MCF 10A (cell line): ENCODE measurements at regions not wholly inside any gene's neighbourhood (a gene's known extent, or its start where the extent isn't known, plus 50 kb on each side); places are given as distances from the start of the nearest gene placed in this dataset.

Source experiments
- BruUV-seq: library from RNA; stranded (reverse); fragments of 400-500 nt; replicated peaks from 2 replicates; lab custom pipeline; 2021; lab: Mats Ljungman, UMichigan
- CTCF ChIA-PET: fragments of 300-600 bp; sonication (Branson Sonifier 250); formaldehyde crosslinking; extraction: SDS; loops from one replicate; lab custom pipeline; 2021; ENCODE audit warnings: antibody characterized with exemption, inconsistent platforms; lab: Yijun Ruan, JAX
- POLR2A ChIA-PET: fragments of 300-600, 350-650 bp; sonication (Branson Sonifier 250); formaldehyde crosslinking; extraction: SDS; loops from one replicate; lab custom pipeline; 2020; ENCODE audit warnings: antibody characterized with exemption, inconsistent platforms; lab: Yijun Ruan, JAX
- DNase-seq: peaks from one replicate; pipeline ENCODE4 v3.0.0-alpha.2; 2018; ENCODE audit not compliant: unreplicated experiment
- H3K27ac Mint-ChIP-seq: one replicate; pipeline ENCODE4 v1.8.0; 2022; ENCODE audit warnings: mild to moderate bottlenecking, low read depth, mixed read lengths; ENCODE audit not compliant: unreplicated experiment
- H3K27me3 Mint-ChIP-seq: one replicate; pipeline ENCODE4 v1.8.0; 2022; ENCODE audit warnings: mixed read lengths; ENCODE audit not compliant: insufficient read depth, unreplicated experiment
- H3K36me3 Mint-ChIP-seq: one replicate; pipeline ENCODE4 v1.8.0; 2022; ENCODE audit warnings: mild to moderate bottlenecking, moderate library complexity, mixed read lengths; ENCODE audit not compliant: insufficient read depth, unreplicated experiment
- H3K4me1 Mint-ChIP-seq: one replicate; pipeline ENCODE4 v1.8.0; 2022; ENCODE audit warnings: mixed read lengths; ENCODE audit not compliant: insufficient read depth, unreplicated experiment
- H3K4me3 Mint-ChIP-seq: one replicate; pipeline ENCODE4 v1.8.0; 2022; ENCODE audit warnings: mild to moderate bottlenecking, moderate library complexity, mixed read lengths; ENCODE audit not compliant: unreplicated experiment
- H3K9me3 Mint-ChIP-seq: one replicate; pipeline ENCODE4 v1.8.0; 2022; ENCODE audit warnings: mixed read lengths; ENCODE audit not compliant: unreplicated experiment
- CTCF ChIP-seq: fragments of 200-600 bp; IDR thresholded peaks from one replicate; pipeline ENCODE4 v1.8.0; 2022; ENCODE audit warnings: antibody characterized with exemption, mild to moderate bottlenecking; ENCODE audit not compliant: unreplicated experiment
- intact Hi-C: fragments of 100-400 bp; cut with micrococcal nuclease; formaldehyde crosslinking; loops from 2 replicates; pipeline ENCODE4 v1.14.1; 2022

GRCh38 chr1:204736836-204737235, 51.3 kb upstream of the LRRN2 start:
- no TSS peak for BruUV-seq
- no peak overlapping the region for H3K27ac Mint-ChIP-seq
- H3K36me3 Mint-ChIP-seq: no peaks in the 10 kb centered on the region
- ChIA-PET CTCF (interaction anchor here (0.7 to 1.0 kb wide), 2 partner anchors 10 to 31 kb away, joined by 4 to 9 read pairs; no protein-coding TSS in a partner anchor), POLR2A (no interaction called here)
- H3K27me3 Mint-ChIP-seq: peaks cover 90% of the 10 kb centered on the region
- no peak for DNase-seq
- TF ChIP-seq CTCF: no peak
- intact Hi-C loops: no loop called here
- no peak overlapping the region for H3K4me3 Mint-ChIP-seq
- peaks cover 15% of the 10 kb centered on the region for H3K9me3 Mint-ChIP-seq
- no peaks in the 10 kb centered on the region for H3K4me1 Mint-ChIP-seq

GRCh38 chr1:204738506-204738905, 53.0 kb upstream of the LRRN2 start:
- no peak overlapping the region for H3K4me3 Mint-ChIP-seq
- no peak for DNase-seq
- no peaks in the 10 kb centered on the region for H3K36me3 Mint-ChIP-seq
- peaks cover 92% of the 10 kb centered on the region for H3K27me3 Mint-ChIP-seq
- ChIA-PET CTCF (interaction anchor here (0.7 to 1.4 kb wide), 3 partner anchors 8 to 194 kb away, joined by 4 to 5 read pairs (median 4); no protein-coding TSS in a partner anchor), POLR2A (interaction anchor here (0.7 kb wide), 1 partner anchor 86 kb away, joined by 3 read pairs; no protein-coding TSS in a partner anchor)
- H3K4me1 Mint-ChIP-seq: no peaks in the 10 kb centered on the region
- no TSS peak for BruUV-seq
- no peak overlapping the region for H3K27ac Mint-ChIP-seq
- TF ChIP-seq CTCF: no peak
- peaks cover 15% of the 10 kb centered on the region for H3K9me3 Mint-ChIP-seq
- intact Hi-C loops: no loop called here

- Mint-ChIP-seq H3K4me1 (no peaks in the 10 kb centered on the region), H3K27ac (no peak overlapping the region), H3K4me3 (no peak overlapping the region), H3K9me3 (peaks cover 15% of the 10 kb centered on the region), H3K36me3 (no peaks in the 10 kb centered on the region), H3K27me3 (peaks cover 88% of the 10 kb centered on the region)
- ChIA-PET POLR2A (no interaction called here), CTCF (no interaction called here)
- TF ChIP-seq CTCF: no peak
- BruUV-seq: no TSS peak
- intact Hi-C loops: no loop called here
- DNase-seq: no peak
These were observed 54.8 kb upstream of the LRRN2 start for GRCh38 chr1:204740354-204740753.

- intact Hi-C loops: no loop called here
- no peak for DNase-seq
- H3K27me3 Mint-ChIP-seq: peaks cover 81% of the 10 kb centered on the region
- no peak overlapping the region for H3K4me3 Mint-ChIP-seq
- no peak overlapping the region for H3K27ac Mint-ChIP-seq
- ChIA-PET POLR2A (no interaction called here), CTCF (interaction anchor here (0.7 to 0.8 kb wide), 2 partner anchors 16 to 19 kb away, joined by 3 read pairs; no protein-coding TSS in a partner anchor)
- no peaks in the 10 kb centered on the region for H3K36me3 Mint-ChIP-seq
- TF ChIP-seq CTCF: no peak
- BruUV-seq: no TSS peak
- no peaks in the 10 kb centered on the region for H3K4me1 Mint-ChIP-seq
- H3K9me3 Mint-ChIP-seq: peaks cover 15% of the 10 kb centered on the region
These were observed 55.9 kb upstream of the LRRN2 start for GRCh38 chr1:204741440-204741839.
